Hepatocyte (in vitro differentiated cells): ENCODE measurements at regions not wholly inside any gene's neighbourhood (a gene's known extent, or its start where the extent isn't known, plus 50 kb on each side); places are given as distances from the start of the nearest gene placed in this dataset.

Experiments
- DNase-seq: peaks from one replicate; pipeline ENCODE4 v3.0.0-alpha.2; 2016; ENCODE audit warnings: low spot score
- H2AFZ ChIP-seq: fragments of 200-600 bp; sonication (generic); 2 replicates; pipeline ENCODE4 v1.6.0; 2016; ENCODE audit warnings: antibody characterized with exemption, mild to moderate bottlenecking
- H3K27ac ChIP-seq: fragments of 200-600 bp; sonication (generic); 2 replicates; pipeline ENCODE4 v1.5.1; 2016; ENCODE audit warnings: mild to moderate bottlenecking
- H3K27me3 ChIP-seq: fragments of 200-600 bp; sonication (generic); 2 replicates; pipeline ENCODE4 v1.6.1; 2016
- H3K36me3 ChIP-seq: fragments of 200-600 bp; sonication (generic); replicated peaks from 2 replicates; pipeline ENCODE4 v1.5.1; 2016; ENCODE audit warnings: low read depth; ENCODE audit not compliant: insufficient read depth
- H3K4me1 ChIP-seq: fragments of 200-600 bp; sonication (generic); 2 replicates; pipeline ENCODE4 v1.5.1; 2016; ENCODE audit warnings: mild to moderate bottlenecking, moderate library complexity; ENCODE audit not compliant: insufficient read depth
- H3K4me2 ChIP-seq: fragments of 200-600 bp; sonication (generic); 2 replicates; pipeline ENCODE4 v1.6.0; 2016
- H3K4me3 ChIP-seq: fragments of 200-600 bp; sonication (generic); 2 replicates; pipeline ENCODE4 v1.5.1; 2016; ENCODE audit warnings: mild to moderate bottlenecking
- H3K79me2 ChIP-seq: fragments of 200-600 bp; sonication (generic); 2 replicates; pipeline ENCODE4 v1.6.0; 2017; ENCODE audit warnings: mild to moderate bottlenecking
- H3K9me2 ChIP-seq: fragments of 200-600 bp; sonication (generic); replicated peaks from 2 replicates; pipeline ENCODE4 v1.6.0; 2017; ENCODE audit warnings: mild to moderate bottlenecking; ENCODE audit not compliant: insufficient read depth
- H3K9me3 ChIP-seq: fragments of 200-600 bp; sonication (generic); 2 replicates; pipeline ENCODE4 v1.5.1; 2016; ENCODE audit warnings: low read depth, mild to moderate bottlenecking
- H4K20me1 ChIP-seq: fragments of 200-600 bp; sonication (generic); 2 replicates; pipeline ENCODE4 v1.6.0; 2016; ENCODE audit warnings: mild to moderate bottlenecking; ENCODE audit not compliant: insufficient read depth, poor library complexity, severe bottlenecking
- CTCF ChIP-seq: fragments of 200-600 bp; sonication (generic); IDR thresholded peaks from 2 replicates; pipeline ENCODE4 v1.5.1; 2016; ENCODE audit warnings: antibody characterized with exemption, mild to moderate bottlenecking; ENCODE audit not compliant: poor library complexity
- EZH2 ChIP-seq: fragments of 200-600 bp; sonication (generic); IDR thresholded peaks from 2 replicates; pipeline ENCODE4 v1.6.1; 2016; ENCODE audit warnings: antibody characterized with exemption, mild to moderate bottlenecking, borderline replicate concordance
- EZH2phosphoT487 ChIP-seq: fragments of 200-600 bp; sonication (generic); IDR thresholded peaks from one replicate; pipeline ENCODE4 v1.6.1; 2018; ENCODE audit warnings: antibody characterized with exemption, mild to moderate bottlenecking, low read depth, moderate library complexity; ENCODE audit not compliant: unreplicated experiment, severe bottlenecking
- WGBS: methylation state at CpG from one replicate; pipeline ENCODE4 v1.1.6; 2016; ENCODE audit warnings: low lambda C conversion rate; ENCODE audit errors: missing lambda C conversion rate; 5-methylcytosine and 5-hydroxymethylcytosine counted together

- no peak overlapping the region for H3K4me3 ChIP-seq
- H3K79me2 ChIP-seq: no peaks in the 10 kb centered on the region
- no peaks in the 10 kb centered on the region for H4K20me1 ChIP-seq
- TF ChIP-seq EZH2 (no peak), CTCF (no peak), EZH2phosphoT487 (no peak)
- H3K9me2 ChIP-seq: no peaks in the 10 kb centered on the region
- H3K27ac ChIP-seq: no peak overlapping the region
- no peaks in the 10 kb centered on the region for H3K36me3 ChIP-seq
- DNase-seq: no peak
- no peaks in the 10 kb centered on the region for H3K4me1 ChIP-seq
- 87% methylated on average over 2 of the region's 2 CpGs for WGBS
- peaks cover 5% of the 10 kb centered on the region for H3K27me3 ChIP-seq
- no peaks in the 10 kb centered on the region for H3K9me3 ChIP-seq
- H3K4me2 ChIP-seq: no peak overlapping the region
- no peak overlapping the region for H2AFZ ChIP-seq
These were observed 145.1 kb upstream of the IRX4 start for GRCh38 chr5:2027790-2028189.

GRCh38 chr5:2024986-2025721 lies 142.4 kb upstream of the IRX4 start:
- no peak for DNase-seq
- 69% methylated on average over 13 of the region's 13 CpGs for WGBS
- no peak overlapping the region for H3K4me2 ChIP-seq
- H3K9me2 ChIP-seq: no peaks in the 10 kb centered on the region
- no peaks in the 10 kb centered on the region for H3K27me3 ChIP-seq
- H3K27ac ChIP-seq: no peak overlapping the region
- no peak overlapping the region for H2AFZ ChIP-seq
- TF ChIP-seq CTCF: no peak
- TF ChIP-seq EZH2phosphoT487: no peak
- no peak for TF ChIP-seq EZH2
- no peaks in the 10 kb centered on the region for H3K36me3 ChIP-seq
- H4K20me1 ChIP-seq: no peaks in the 10 kb centered on the region
- no peaks in the 10 kb centered on the region for H3K79me2 ChIP-seq
- H3K4me3 ChIP-seq: no peak overlapping the region
- no peaks in the 10 kb centered on the region for H3K9me3 ChIP-seq
- H3K4me1 ChIP-seq: no peaks in the 10 kb centered on the region

DNA sequence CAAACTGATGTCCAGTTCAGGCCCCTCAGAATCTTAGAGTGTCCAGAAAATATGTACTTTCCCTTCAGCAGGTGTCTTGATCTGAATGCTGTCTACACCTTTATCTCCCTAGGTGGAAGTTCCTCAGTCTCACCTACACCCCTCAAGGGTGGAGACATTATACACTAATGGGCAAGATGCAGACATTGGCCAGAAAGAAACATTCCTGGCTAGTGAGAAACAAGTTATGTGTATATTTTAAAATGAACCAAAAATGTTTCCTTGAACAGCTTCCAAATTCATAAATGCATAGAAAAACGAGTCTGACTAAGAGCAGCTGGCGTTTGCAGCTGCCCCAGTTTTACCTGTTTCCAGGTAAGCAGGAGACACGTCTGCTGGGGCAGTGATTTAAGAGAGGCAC lies 140.5 kb upstream of the IRX4 start:
- no peaks in the 10 kb centered on the region for H3K9me2 ChIP-seq
- H4K20me1 ChIP-seq: no peaks in the 10 kb centered on the region
- WGBS: 50% methylated on average over 3 of the region's 3 CpGs
- no peaks in the 10 kb centered on the region for H3K4me1 ChIP-seq
- H3K4me2 ChIP-seq: no peak overlapping the region
- H3K27ac ChIP-seq: no peak overlapping the region
- no peaks in the 10 kb centered on the region for H3K36me3 ChIP-seq
- no peak overlapping the region for H2AFZ ChIP-seq
- H3K4me3 ChIP-seq: no peak overlapping the region
- no peaks in the 10 kb centered on the region for H3K27me3 ChIP-seq
- H3K79me2 ChIP-seq: no peaks in the 10 kb centered on the region
- DNase-seq: no peak
- no peak for TF ChIP-seq EZH2phosphoT487
- TF ChIP-seq CTCF: no peak
- no peak for TF ChIP-seq EZH2
- no peaks in the 10 kb centered on the region for H3K9me3 ChIP-seq

- Histone ChIP-seq H3K4me3 (no peak overlapping the region), H3K4me2 (no peak overlapping the region), H3K27me3 (no peaks in the 10 kb centered on the region), H2AFZ (no peak overlapping the region), H3K36me3 (no peaks in the 10 kb centered on the region), H3K9me2 (no peaks in the 10 kb centered on the region), H3K9me3 (no peaks in the 10 kb centered on the region), H3K79me2 (no peaks in the 10 kb centered on the region), H3K4me1 (no peaks in the 10 kb centered on the region), H4K20me1 (no peaks in the 10 kb centered on the region), H3K27ac (no peak overlapping the region)
- DNase-seq: no peak
- no peak for TF ChIP-seq CTCF
- no peak for TF ChIP-seq EZH2
- TF ChIP-seq EZH2phosphoT487: no peak
- WGBS: 76% methylated on average over 5 of the region's 5 CpGs
These were observed 139.7 kb upstream of the IRX4 start for GRCh38 chr5:2022436-2022835.
